GM19372 (cell line): ENCODE measurements at regions not wholly inside any gene's neighbourhood (a gene's known extent, or its start where the extent isn't known, plus 50 kb on each side); places are given as distances from the start of the nearest gene placed in this dataset.

ENCODE experiments used
- ATAC-seq: cut with Tn5 transposase; IDR thresholded peaks from one replicate; pipeline ENCODE4 v1.9.1; 2021; ENCODE audit warnings: mild to moderate bottlenecking, low read depth, moderate library complexity; ENCODE audit not compliant: unreplicated experiment

GRCh38 chr2:21469158-21469557 lies 345.4 kb downstream of the TDRD15 start:
- no peak for ATAC-seq

GRCh38 chr2:21469564-21469963 lies 345.8 kb downstream of the TDRD15 start:
- ATAC-seq, result no peak

GRCh38 chr2:21480162-21480561 lies 356.4 kb downstream of the TDRD15 start:
- no peak for ATAC-seq

- ATAC-seq, result no peak
Measured at GRCh38 chr2:21484643-21485042, 360.9 kb downstream of the TDRD15 start.

GRCh38 chr2:21486445-21486844 lies 362.7 kb downstream of the TDRD15 start:
- ATAC-seq, result no peak

GRCh38 chr2:21489080-21489479 lies 365.3 kb downstream of the TDRD15 start:
- no peak for ATAC-seq

- no peak for ATAC-seq
Measured at GRCh38 chr2:21498016-21498415, 374.2 kb downstream of the TDRD15 start.

GRCh38 chr2:21500401-21500945 lies 376.7 kb downstream of the TDRD15 start:
- no peak for ATAC-seq

GRCh38 chr2:21501376-21502027 lies 377.7 kb downstream of the TDRD15 start:
- no peak for ATAC-seq

GRCh38 chr2:21515903-21516302 lies 392.1 kb downstream of the TDRD15 start:
- no peak for ATAC-seq

GRCh38 chr2:21519412-21519811 lies 395.6 kb downstream of the TDRD15 start:
- ATAC-seq, result no peak

GRCh38 chr2:21519821-21520220 lies 396.1 kb downstream of the TDRD15 start:
- ATAC-seq, result no peak

GRCh38 chr2:21535826-21536225 lies 412.1 kb downstream of the TDRD15 start:
- no peak for ATAC-seq

- no peak for ATAC-seq
Measured at GRCh38 chr2:21539685-21540084, 415.9 kb downstream of the TDRD15 start.

- ATAC-seq, result no peak
Measured at GRCh38 chr2:21543630-21544029, 419.9 kb downstream of the TDRD15 start.

GRCh38 chr2:21544392-21544791 lies 420.6 kb downstream of the TDRD15 start:
- ATAC-seq, result no peak

- no peak for ATAC-seq
Measured at GRCh38 chr2:21552981-21553380, 429.2 kb downstream of the TDRD15 start.

- ATAC-seq, result no peak
Measured at GRCh38 chr2:21559351-21559750, 435.6 kb downstream of the TDRD15 start.

GRCh38 chr2:21561965-21562364 lies 438.2 kb downstream of the TDRD15 start:
- ATAC-seq, result no peak

- no peak for ATAC-seq
Measured at GRCh38 chr2:21567395-21567794, 443.6 kb downstream of the TDRD15 start.

- ATAC-seq, result no peak
Measured at GRCh38 chr2:21571686-21572085, 447.9 kb downstream of the TDRD15 start.

GRCh38 chr2:21580391-21580790 lies 456.6 kb downstream of the TDRD15 start:
- ATAC-seq, result no peak

- ATAC-seq, result no peak
Measured at GRCh38 chr2:21585881-21586280, 462.1 kb downstream of the TDRD15 start.
